MM.1S (cell line): ENCODE measurements at regions not wholly inside any gene's neighbourhood (a gene's known extent, or its start where the extent isn't known, plus 50 kb on each side); places are given as distances from the start of the nearest gene placed in this dataset.

Experiments used
- DNase-seq: peaks from one replicate; pipeline ENCODE4 v3.0.0-alpha.2; 2015
- H2AFZ ChIP-seq: fragments of 300-600 bp; sonication (generic); 2 replicates; pipeline ENCODE4 v1.6.0; 2016; ENCODE audit warnings: antibody characterized with exemption, low read length
- H3F3A ChIP-seq: fragments of 300-600 bp; sonication (generic); 2 replicates; pipeline ENCODE4 v1.6.1; 2016; ENCODE audit warnings: mild to moderate bottlenecking, antibody characterized with exemption, low read length, moderate library complexity, mixed read lengths; ENCODE audit not compliant: insufficient read depth
- H3K27ac ChIP-seq: fragments of 300-600 bp; sonication (generic); 2 replicates; pipeline ENCODE4 v1.5.1; 2016; ENCODE audit warnings: mild to moderate bottlenecking, low read length
- H3K27me3 ChIP-seq: fragments of 300-600 bp; sonication (generic); replicated peaks from 2 replicates; pipeline ENCODE4 v1.6.0; 2016; ENCODE audit warnings: low read length; ENCODE audit not compliant: insufficient read depth
- H3K36me3 ChIP-seq: fragments of 300-600 bp; sonication (generic); replicated peaks from 2 replicates; pipeline ENCODE4 v1.6.1; 2016; ENCODE audit warnings: mild to moderate bottlenecking, low read length, mixed read lengths; ENCODE audit not compliant: insufficient read depth
- H3K4me1 ChIP-seq: fragments of 300-600 bp; sonication (generic); 2 replicates; pipeline ENCODE4 v1.6.1; 2016; ENCODE audit warnings: low read length, mixed read lengths
- H3K4me2 ChIP-seq: fragments of 300-600 bp; sonication (generic); 2 replicates; pipeline ENCODE4 v1.6.0; 2016; ENCODE audit warnings: low read depth, low read length
- H3K4me3 ChIP-seq: fragments of 300-600 bp; sonication (generic); 2 replicates; pipeline ENCODE4 v1.5.1; 2016; ENCODE audit warnings: low read length, mixed read lengths
- H3K79me2 ChIP-seq: fragments of 300-600 bp; sonication (generic); 2 replicates; pipeline ENCODE4 v1.6.1; 2016; ENCODE audit warnings: mixed run types, low read length, mixed read lengths
- H3K9ac ChIP-seq: fragments of 300-600 bp; sonication (generic); 2 replicates; pipeline ENCODE4 v1.6.1; 2016; ENCODE audit warnings: low read length, mixed read lengths
- H3K9me2 ChIP-seq: fragments of 300-600 bp; sonication (generic); replicated peaks from 2 replicates; pipeline ENCODE4 v1.6.1; 2016; ENCODE audit warnings: mild to moderate bottlenecking, low read length, mixed read lengths; ENCODE audit not compliant: insufficient read depth
- H3K9me3 ChIP-seq: fragments of 300-600 bp; sonication (generic); replicated peaks from 2 replicates; pipeline ENCODE4 v1.6.1; 2016; ENCODE audit warnings: mild to moderate bottlenecking, low read length, mixed read lengths; ENCODE audit not compliant: insufficient read depth
- H4K20me1 ChIP-seq: fragments of 300-600 bp; sonication (generic); 2 replicates; pipeline ENCODE4 v1.6.1; 2016; ENCODE audit warnings: mild to moderate bottlenecking, low read length, moderate library complexity, mixed read lengths; ENCODE audit not compliant: insufficient read depth
- EZH2 ChIP-seq: fragments of 300-600 bp; sonication (generic); optimal IDR thresholded peaks from 2 replicates; pipeline ENCODE3; 2017; ENCODE audit warnings: low read depth, mild to moderate bottlenecking, antibody characterized with exemption, low read length, mixed read lengths
- EZH2phosphoT487 ChIP-seq: fragments of 300-600 bp; sonication (generic); IDR thresholded peaks from 2 replicates; pipeline ENCODE4 v1.6.1; 2018; ENCODE audit warnings: antibody characterized with exemption, low read length
- TF ChIP-seq, protein P1 (sequence below): fragments of 300-600 bp; sonication (generic); IDR thresholded peaks from 2 replicates; pipeline ENCODE4 v1.5.1; 2016; ENCODE audit warnings: antibody characterized with exemption, low read length, mixed read lengths

DNA sequence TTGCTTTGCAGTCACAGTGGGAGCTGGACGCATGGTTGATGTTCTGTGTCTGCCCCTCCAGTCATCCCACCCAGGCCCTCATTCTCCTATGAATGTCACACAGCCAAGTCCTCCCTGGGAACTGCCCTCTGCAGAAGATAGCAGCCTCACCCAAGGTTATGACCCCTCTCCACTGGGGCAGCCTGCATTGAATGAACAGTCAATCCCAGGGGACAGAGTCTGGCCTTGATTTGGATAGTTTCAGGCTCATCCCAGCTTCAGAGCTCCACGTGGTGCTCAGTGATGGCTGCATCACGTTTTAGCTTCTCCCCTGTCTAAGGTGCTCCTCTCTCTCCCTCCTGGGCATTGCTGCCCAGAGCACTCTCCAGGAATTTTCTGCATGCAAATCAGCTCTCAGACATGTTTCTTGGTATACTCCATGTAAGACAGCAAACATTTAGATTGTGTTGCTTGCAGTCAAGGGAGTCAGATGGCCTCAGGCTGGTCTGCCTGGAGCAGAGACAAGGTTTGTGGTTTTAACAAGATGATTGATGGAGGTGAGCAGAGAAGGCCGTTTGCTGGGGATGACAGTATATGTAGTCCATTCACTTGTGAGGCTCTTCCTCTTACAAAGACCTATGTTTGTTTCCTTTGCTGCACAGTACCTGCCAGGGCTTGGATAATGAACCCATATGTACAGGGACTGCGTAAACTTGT lies 56.1 kb upstream of the MSX1 start:
- Histone ChIP-seq H3K4me1 (no peaks in the 10 kb centered on the region), H4K20me1 (no peaks in the 10 kb centered on the region), H3K9ac (no peak overlapping the region), H3K36me3 (no peaks in the 10 kb centered on the region), H3F3A (no peaks in the 10 kb centered on the region), H3K9me3 (no peaks in the 10 kb centered on the region), H2AFZ (no peak overlapping the region), H3K27me3 (no peaks in the 10 kb centered on the region), H3K27ac (no peak overlapping the region), H3K4me2 (no peak overlapping the region), H3K4me3 (no peak overlapping the region), H3K79me2 (no peaks in the 10 kb centered on the region), H3K9me2 (no peaks in the 10 kb centered on the region)
- no peak for TF ChIP-seq EZH2phosphoT487
- TF ChIP-seq, protein P1, sequence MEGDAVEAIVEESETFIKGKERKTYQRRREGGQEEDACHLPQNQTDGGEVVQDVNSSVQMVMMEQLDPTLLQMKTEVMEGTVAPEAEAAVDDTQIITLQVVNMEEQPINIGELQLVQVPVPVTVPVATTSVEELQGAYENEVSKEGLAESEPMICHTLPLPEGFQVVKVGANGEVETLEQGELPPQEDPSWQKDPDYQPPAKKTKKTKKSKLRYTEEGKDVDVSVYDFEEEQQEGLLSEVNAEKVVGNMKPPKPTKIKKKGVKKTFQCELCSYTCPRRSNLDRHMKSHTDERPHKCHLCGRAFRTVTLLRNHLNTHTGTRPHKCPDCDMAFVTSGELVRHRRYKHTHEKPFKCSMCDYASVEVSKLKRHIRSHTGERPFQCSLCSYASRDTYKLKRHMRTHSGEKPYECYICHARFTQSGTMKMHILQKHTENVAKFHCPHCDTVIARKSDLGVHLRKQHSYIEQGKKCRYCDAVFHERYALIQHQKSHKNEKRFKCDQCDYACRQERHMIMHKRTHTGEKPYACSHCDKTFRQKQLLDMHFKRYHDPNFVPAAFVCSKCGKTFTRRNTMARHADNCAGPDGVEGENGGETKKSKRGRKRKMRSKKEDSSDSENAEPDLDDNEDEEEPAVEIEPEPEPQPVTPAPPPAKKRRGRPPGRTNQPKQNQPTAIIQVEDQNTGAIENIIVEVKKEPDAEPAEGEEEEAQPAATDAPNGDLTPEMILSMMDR = no peak
- TF ChIP-seq EZH2 = no peak
- DNase-seq = no peak

DNA sequence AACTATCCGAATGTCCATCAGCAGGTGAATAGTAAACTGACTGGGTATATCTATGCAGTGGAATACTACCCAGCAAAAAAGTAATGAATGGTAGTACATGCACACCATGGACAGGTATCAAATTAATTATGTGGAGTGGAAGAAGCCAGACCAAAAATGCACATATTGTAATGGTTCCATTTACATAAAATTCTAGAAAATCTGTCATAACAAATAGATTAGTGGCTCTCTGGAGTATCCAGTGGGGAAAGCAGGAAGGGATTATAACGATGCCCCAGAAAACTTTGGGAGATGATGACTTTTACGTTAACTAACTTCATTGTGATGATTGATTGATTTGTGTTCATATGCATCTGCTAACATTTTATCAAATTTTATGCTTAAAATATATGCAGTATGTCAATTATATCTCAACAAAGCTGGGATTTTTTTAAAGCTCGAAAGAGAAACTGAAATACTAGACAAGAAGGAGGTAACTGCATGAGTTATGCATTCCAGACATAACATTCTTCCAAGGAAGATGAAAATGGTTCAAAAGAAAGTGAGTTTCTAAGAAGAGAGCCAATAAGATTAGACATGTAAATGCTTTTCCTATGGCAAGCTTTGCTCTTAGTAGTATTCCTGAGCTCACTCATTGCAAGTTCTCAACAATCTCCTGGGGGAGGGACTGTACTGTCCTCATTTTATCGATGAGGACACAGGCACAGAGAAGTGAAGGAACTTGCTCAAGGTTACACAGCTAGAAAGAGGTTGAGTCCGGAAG lies 58.6 kb upstream of the MSX1 start:
- no peaks in the 10 kb centered on the region for H3K79me2 ChIP-seq
- TF ChIP-seq EZH2phosphoT487 (no peak), EZH2 (no peak)
- TF ChIP-seq, protein P1 = no peak
- no peaks in the 10 kb centered on the region for H3K36me3 ChIP-seq
- H3K9me3 ChIP-seq = no peaks in the 10 kb centered on the region
- H2AFZ ChIP-seq = no peak overlapping the region
- H3K9me2 ChIP-seq = no peaks in the 10 kb centered on the region
- no peaks in the 10 kb centered on the region for H3F3A ChIP-seq
- no peaks in the 10 kb centered on the region for H3K27me3 ChIP-seq
- H3K4me1 ChIP-seq = no peaks in the 10 kb centered on the region
- DNase-seq = no peak
- no peak overlapping the region for H3K4me2 ChIP-seq
- no peak overlapping the region for H3K9ac ChIP-seq
- H3K4me3 ChIP-seq = no peak overlapping the region
- H4K20me1 ChIP-seq = no peaks in the 10 kb centered on the region
- no peak overlapping the region for H3K27ac ChIP-seq

DNA sequence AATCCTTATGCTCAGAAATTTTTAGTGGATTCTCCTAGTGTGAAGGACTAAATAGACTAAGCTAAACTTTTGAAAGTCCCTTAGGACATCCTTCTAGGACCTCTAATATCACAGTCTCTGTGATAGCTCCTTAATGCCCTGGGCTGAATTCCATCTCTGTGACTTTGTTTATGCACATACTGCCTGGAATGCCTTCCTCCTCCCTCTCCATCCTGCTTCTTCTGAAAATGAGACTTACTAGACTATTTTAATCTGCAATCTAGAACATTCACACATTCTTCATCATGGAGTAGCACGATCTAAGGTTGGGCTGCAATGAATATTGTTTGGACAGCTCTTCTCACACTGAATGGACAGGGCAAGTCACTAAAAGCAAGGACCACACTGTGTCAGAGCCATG lies 65.0 kb upstream of the MSX1 start:
- DNase-seq = no peak
- Histone ChIP-seq H3K4me3 (no peak overlapping the region), H3K9me3 (no peaks in the 10 kb centered on the region), H3K9ac (no peak overlapping the region), H3K4me2 (no peak overlapping the region), H3K36me3 (no peaks in the 10 kb centered on the region), H4K20me1 (no peaks in the 10 kb centered on the region), H3K27me3 (no peaks in the 10 kb centered on the region), H3F3A (no peaks in the 10 kb centered on the region), H3K79me2 (no peaks in the 10 kb centered on the region), H3K9me2 (no peaks in the 10 kb centered on the region), H3K4me1 (no peaks in the 10 kb centered on the region), H3K27ac (no peak overlapping the region), H2AFZ (no peak overlapping the region)
- TF ChIP-seq EZH2 (no peak), EZH2phosphoT487 (no peak)
- TF ChIP-seq, protein P1 = no peak
